ENCODE measurements at regions not wholly inside any gene's neighbourhood (a gene's known extent, or its start where the extent isn't known, plus 50 kb on each side); places are given as distances from the start of the nearest gene placed in this dataset.

GRCh38 chr21:26637201-26637745 lies 64.2 kb upstream of the CYYR1 start:
- no peak for TF ChIP-seq POLR2A (IDR thresholded peaks at IDR 0.05)
- no peak for TF ChIP-seq POLR2AphosphoS5 (IDR thresholded peaks at IDR 0.05)
- no peak for TF ChIP-seq CTCF (IDR thresholded peaks at IDR 0.05)
- no peak for TF ChIP-seq EP300 (IDR thresholded peaks at IDR 0.05)

Measured in upper lobe of left lung (tissue), 4 donors.